ENCODE measurements at regions not wholly inside any gene's neighbourhood (a gene's known extent, or its start where the extent isn't known, plus 50 kb on each side); places are given as distances from the start of the nearest gene placed in this dataset.
"Not testable (repeated sequence)": the region's sequence is repeated elsewhere in the genome, so short reads cannot be mapped to it uniquely, and the experiment has no call there.

DNA sequence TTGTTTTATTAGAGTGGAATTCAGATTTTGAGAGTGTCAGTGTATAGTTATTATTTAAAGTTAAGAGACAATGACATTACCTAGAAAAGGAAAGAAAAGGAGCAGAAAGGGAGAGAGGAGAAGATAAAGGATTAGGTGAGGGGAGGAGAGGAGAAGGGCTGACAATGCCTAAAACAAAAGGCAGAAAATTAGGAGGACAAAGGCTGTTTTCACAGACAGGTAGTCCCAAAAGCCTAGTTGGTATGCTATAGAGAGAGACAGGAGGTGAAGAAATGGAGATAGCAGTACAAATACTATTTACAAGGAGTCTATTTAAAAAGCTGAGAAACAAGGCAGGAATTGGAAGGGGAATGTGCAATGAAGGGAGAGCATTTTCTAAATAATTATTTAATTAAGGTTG lies 409.4 kb upstream of the ADGRB3 start:
- intact Hi-C loops (cut with micrococcal nuclease; ENCODE audit: unreplicated experiment): no loop called here
- H3K36me3 Mint-ChIP-seq (ENCODE audit: insufficient read depth, unreplicated experiment): no peaks in the 10 kb centered on the region
- H3K4me3 Mint-ChIP-seq (ENCODE audit: low read depth, unreplicated experiment): no peak overlapping the region
- H3K27me3 Mint-ChIP-seq (ENCODE audit: unreplicated experiment): no peaks in the 10 kb centered on the region
- TF ChIP-seq, protein P1, sequence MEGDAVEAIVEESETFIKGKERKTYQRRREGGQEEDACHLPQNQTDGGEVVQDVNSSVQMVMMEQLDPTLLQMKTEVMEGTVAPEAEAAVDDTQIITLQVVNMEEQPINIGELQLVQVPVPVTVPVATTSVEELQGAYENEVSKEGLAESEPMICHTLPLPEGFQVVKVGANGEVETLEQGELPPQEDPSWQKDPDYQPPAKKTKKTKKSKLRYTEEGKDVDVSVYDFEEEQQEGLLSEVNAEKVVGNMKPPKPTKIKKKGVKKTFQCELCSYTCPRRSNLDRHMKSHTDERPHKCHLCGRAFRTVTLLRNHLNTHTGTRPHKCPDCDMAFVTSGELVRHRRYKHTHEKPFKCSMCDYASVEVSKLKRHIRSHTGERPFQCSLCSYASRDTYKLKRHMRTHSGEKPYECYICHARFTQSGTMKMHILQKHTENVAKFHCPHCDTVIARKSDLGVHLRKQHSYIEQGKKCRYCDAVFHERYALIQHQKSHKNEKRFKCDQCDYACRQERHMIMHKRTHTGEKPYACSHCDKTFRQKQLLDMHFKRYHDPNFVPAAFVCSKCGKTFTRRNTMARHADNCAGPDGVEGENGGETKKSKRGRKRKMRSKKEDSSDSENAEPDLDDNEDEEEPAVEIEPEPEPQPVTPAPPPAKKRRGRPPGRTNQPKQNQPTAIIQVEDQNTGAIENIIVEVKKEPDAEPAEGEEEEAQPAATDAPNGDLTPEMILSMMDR (IDR thresholded peaks at IDR 0.05; ENCODE audit: unreplicated experiment): no peak
- CTCF ChIA-PET: no interaction called here
- H3K4me1 Mint-ChIP-seq (ENCODE audit: low read depth, unreplicated experiment): no peaks in the 10 kb centered on the region
- no peak overlapping the region for H3K27ac Mint-ChIP-seq (ENCODE audit: unreplicated experiment)
- BruUV-seq (replicated peaks): no TSS peak
- no peak for DNase-seq
- H3K9me3 Mint-ChIP-seq (ENCODE audit: low read depth, unreplicated experiment): peaks cover 18% of the 10 kb centered on the region

DNA sequence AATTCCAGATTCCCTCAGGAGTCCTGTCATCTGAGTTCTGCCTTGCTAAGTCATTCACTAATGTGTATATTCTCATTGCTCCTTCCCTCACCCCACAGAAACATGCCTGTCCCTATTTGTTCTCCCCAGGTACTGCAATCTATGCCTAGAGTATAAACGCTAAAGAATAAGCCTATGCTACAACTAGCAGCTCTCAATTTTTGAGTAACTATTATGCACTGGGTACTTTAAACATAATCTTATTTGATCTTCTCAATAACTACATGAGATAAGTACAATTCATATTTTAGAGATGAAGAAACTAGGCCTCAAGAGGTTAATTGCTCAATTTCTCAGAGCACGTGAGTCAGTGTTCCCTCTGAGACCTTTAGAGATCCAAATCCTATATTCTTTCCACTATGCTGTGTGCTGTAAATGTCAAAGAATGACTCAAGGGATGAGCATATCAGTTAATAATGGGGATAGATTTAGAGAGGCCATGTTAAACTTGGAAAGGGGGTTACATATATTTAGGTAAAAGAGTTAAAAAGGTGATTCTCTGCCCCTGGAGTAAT lies 423.8 kb upstream of the ADGRB3 start:
- TF ChIP-seq, protein P1 (IDR thresholded peaks at IDR 0.05; ENCODE audit: unreplicated experiment): no peak
- intact Hi-C loops (cut with micrococcal nuclease; ENCODE audit: unreplicated experiment): no loop called here
- Mint-ChIP-seq H3K36me3 (ENCODE audit: insufficient read depth, unreplicated experiment) (no peaks in the 10 kb centered on the region), H3K4me3 (ENCODE audit: low read depth, unreplicated experiment) (no peak overlapping the region), H3K9me3 (ENCODE audit: low read depth, unreplicated experiment) (peaks cover 30% of the 10 kb centered on the region), H3K4me1 (ENCODE audit: low read depth, unreplicated experiment) (no peaks in the 10 kb centered on the region), H3K27me3 (ENCODE audit: unreplicated experiment) (no peaks in the 10 kb centered on the region), H3K27ac (ENCODE audit: unreplicated experiment) (no peak overlapping the region)
- CTCF ChIA-PET: no interaction called here
- BruUV-seq (replicated peaks): no TSS peak
- DNase-seq: no peak

DNA sequence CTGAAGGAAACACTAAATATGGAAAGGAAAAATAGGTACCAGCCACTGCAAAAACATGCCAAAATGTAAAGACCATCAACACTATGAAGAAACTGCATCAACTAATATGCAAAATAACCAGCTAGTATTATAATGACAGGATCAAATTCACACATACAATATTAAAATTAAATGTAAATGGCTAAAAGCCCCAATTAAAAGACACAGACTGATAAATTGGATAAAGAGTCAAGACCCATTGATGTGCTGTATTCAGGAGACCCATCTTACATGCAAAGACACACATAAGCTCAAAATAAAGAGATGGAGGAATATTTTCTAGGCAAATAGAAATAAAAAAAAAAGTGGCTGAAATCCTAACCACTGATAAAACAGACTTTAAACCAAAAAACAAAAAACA lies 427.5 kb upstream of the ADGRB3 start:
- DNase-seq; H3K27me3 Mint-ChIP-seq (ENCODE audit: unreplicated experiment); H3K36me3 Mint-ChIP-seq (ENCODE audit: insufficient read depth, unreplicated experiment); H3K4me3 Mint-ChIP-seq (ENCODE audit: low read depth, unreplicated experiment); H3K4me1 Mint-ChIP-seq (ENCODE audit: low read depth, unreplicated experiment); CTCF ChIA-PET; BruUV-seq (replicated peaks); intact Hi-C loops (cut with micrococcal nuclease; ENCODE audit: unreplicated experiment); H3K27ac Mint-ChIP-seq (ENCODE audit: unreplicated experiment): not testable (repeated sequence)
- H3K9me3 Mint-ChIP-seq (ENCODE audit: low read depth, unreplicated experiment): peaks cover 16% of the 10 kb centered on the region

DNA sequence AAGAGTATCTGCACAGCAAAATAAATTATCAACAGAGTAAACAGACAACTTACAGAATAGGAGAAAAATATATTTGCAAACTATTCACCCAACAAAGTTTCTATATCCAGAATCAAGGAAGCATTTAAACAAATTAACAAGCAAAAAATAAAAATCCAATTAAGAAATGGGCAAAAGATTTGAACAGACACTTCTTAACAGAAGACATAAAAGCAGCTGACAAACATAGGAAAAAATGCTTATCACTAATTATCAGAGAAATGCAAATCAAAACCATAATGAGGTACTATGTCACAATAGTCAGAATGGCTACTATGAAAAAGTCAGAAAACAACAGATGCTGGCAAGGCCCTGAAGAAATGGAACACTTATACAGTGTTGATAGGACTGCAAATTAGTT lies 434.2 kb upstream of the ADGRB3 start:
- H3K9me3 Mint-ChIP-seq (ENCODE audit: low read depth, unreplicated experiment): peaks cover 14% of the 10 kb centered on the region
- no TSS peak for BruUV-seq (replicated peaks)
- no peak overlapping the region for H3K27ac Mint-ChIP-seq (ENCODE audit: unreplicated experiment)
- TF ChIP-seq, protein P1 (IDR thresholded peaks at IDR 0.05; ENCODE audit: unreplicated experiment): no peak
- no peaks in the 10 kb centered on the region for H3K36me3 Mint-ChIP-seq (ENCODE audit: insufficient read depth, unreplicated experiment)
- H3K4me3 Mint-ChIP-seq (ENCODE audit: low read depth, unreplicated experiment): no peak overlapping the region
- CTCF ChIA-PET: no interaction called here
- no peaks in the 10 kb centered on the region for H3K4me1 Mint-ChIP-seq (ENCODE audit: low read depth, unreplicated experiment)
- DNase-seq: no peak
- intact Hi-C loops (cut with micrococcal nuclease; ENCODE audit: unreplicated experiment): no loop called here
- no peaks in the 10 kb centered on the region for H3K27me3 Mint-ChIP-seq (ENCODE audit: unreplicated experiment)

DNA sequence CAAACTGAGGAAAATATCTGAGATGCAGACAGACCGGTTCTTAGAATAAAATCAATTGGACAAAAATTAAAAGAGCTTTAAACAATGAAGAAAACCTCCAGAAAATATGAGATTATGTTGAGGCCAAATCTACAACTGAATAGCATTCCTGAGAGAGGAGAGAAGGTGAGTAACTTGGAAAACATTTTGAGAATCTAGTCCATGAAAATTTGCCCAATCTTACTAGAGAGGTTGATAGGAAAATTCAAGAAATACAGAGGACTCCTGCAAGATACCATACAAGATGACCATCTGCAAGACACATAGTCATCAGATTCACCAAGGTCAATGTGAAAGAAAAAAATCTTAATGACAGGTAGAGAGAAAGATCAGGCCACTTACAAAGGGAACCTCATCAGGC lies 437.7 kb upstream of the ADGRB3 start:
- CTCF ChIA-PET: no interaction called here
- BruUV-seq (replicated peaks): no TSS peak
- H3K4me3 Mint-ChIP-seq (ENCODE audit: low read depth, unreplicated experiment): no peak overlapping the region
- no peaks in the 10 kb centered on the region for H3K36me3 Mint-ChIP-seq (ENCODE audit: insufficient read depth, unreplicated experiment)
- intact Hi-C loops (cut with micrococcal nuclease; ENCODE audit: unreplicated experiment): no loop called here
- no peaks in the 10 kb centered on the region for H3K4me1 Mint-ChIP-seq (ENCODE audit: low read depth, unreplicated experiment)
- H3K9me3 Mint-ChIP-seq (ENCODE audit: low read depth, unreplicated experiment): peaks cover 17% of the 10 kb centered on the region
- no peak for DNase-seq
- no peaks in the 10 kb centered on the region for H3K27me3 Mint-ChIP-seq (ENCODE audit: unreplicated experiment)
- H3K27ac Mint-ChIP-seq (ENCODE audit: unreplicated experiment): no peak overlapping the region
- TF ChIP-seq, protein P1 (IDR thresholded peaks at IDR 0.05; ENCODE audit: unreplicated experiment): no peak

All from Calu3 (cell line).